Astrocyte (in vitro differentiated cells and primary cell): ENCODE measurements at regions not wholly inside any gene's neighbourhood (a gene's known extent, or its start where the extent isn't known, plus 50 kb on each side); places are given as distances from the start of the nearest gene placed in this dataset.

Experiments
- DNase-seq: peaks from one replicate; pipeline ENCODE4 v3.0.0-alpha.2; 2010; ENCODE audit warnings: low read depth
- FAIRE-seq: peaks from 2 replicates; lab custom pipeline; 2011; peaks lifted over from hg19 to GRCh38; lab: Jason Lieb, UNC
- H2AFZ ChIP-seq: 2 replicates; pipeline ENCODE4 v1.6.0; 2012; ENCODE audit warnings: low read depth, low read length, inconsistent platforms
- H3K27ac ChIP-seq: 2 replicates; pipeline ENCODE4 v1.5.1; 2011; ENCODE audit warnings: low read depth, low read length, inconsistent platforms
- H3K27me3 ChIP-seq: 2 replicates; pipeline ENCODE4 v1.6.0; 2011; ENCODE audit warnings: low read length, inconsistent platforms; ENCODE audit not compliant: insufficient read depth
- H3K36me3 ChIP-seq: 2 replicates; pipeline ENCODE4 v1.5.1; 2011; ENCODE audit warnings: low read length, inconsistent platforms; ENCODE audit not compliant: insufficient read depth
- H3K4me1 ChIP-seq: 2 replicates; pipeline ENCODE4 v1.5.1; 2011; ENCODE audit warnings: low read length, inconsistent platforms; ENCODE audit not compliant: insufficient read depth
- H3K4me2 ChIP-seq: 2 replicates; pipeline ENCODE4 v1.6.0; 2012; ENCODE audit warnings: low read length, inconsistent platforms
- H3K4me3 ChIP-seq: 2 replicates; pipeline ENCODE4 v1.5.1; 2011; ENCODE audit warnings: low read depth, mild to moderate bottlenecking, low read length, inconsistent platforms; ENCODE audit not compliant: insufficient read depth
- H3K79me2 ChIP-seq: 2 replicates; pipeline ENCODE4 v1.6.0; 2012; ENCODE audit warnings: mild to moderate bottlenecking, low read length, inconsistent platforms; ENCODE audit not compliant: insufficient read depth
- H3K9ac ChIP-seq: 2 replicates; pipeline ENCODE4 v1.6.0; 2012; ENCODE audit warnings: mild to moderate bottlenecking, low read length, inconsistent platforms
- H3K9me3 ChIP-seq: 2 replicates; pipeline ENCODE4 v1.5.1; 2012; ENCODE audit warnings: low read depth, mild to moderate bottlenecking, low read length, inconsistent platforms; ENCODE audit not compliant: insufficient read depth
- H4K20me1 ChIP-seq: 2 replicates; pipeline ENCODE4 v1.6.0; 2012; ENCODE audit warnings: low read length, inconsistent platforms; ENCODE audit not compliant: insufficient read depth
- H3K27ac Mint-ChIP-seq: one replicate; pipeline ENCODE4 v1.8.0; 2021; ENCODE audit warnings: mild to moderate bottlenecking, mixed read lengths; ENCODE audit not compliant: unreplicated experiment
- H3K27me3 Mint-ChIP-seq: one replicate; pipeline ENCODE4 v1.8.0; 2021; ENCODE audit warnings: low read depth, mixed read lengths; ENCODE audit not compliant: unreplicated experiment
- H3K36me3 Mint-ChIP-seq: one replicate; pipeline ENCODE4 v1.8.0; 2021; ENCODE audit warnings: low read depth, mixed read lengths; ENCODE audit not compliant: unreplicated experiment
- H3K4me1 Mint-ChIP-seq: one replicate; pipeline ENCODE4 v1.8.0; 2021; ENCODE audit warnings: low read depth, mixed read lengths; ENCODE audit not compliant: unreplicated experiment
- H3K4me3 Mint-ChIP-seq: one replicate; pipeline ENCODE4 v1.8.0; 2021; ENCODE audit warnings: mild to moderate bottlenecking, moderate library complexity, mixed read lengths; ENCODE audit not compliant: unreplicated experiment
- H3K9me3 Mint-ChIP-seq: one replicate; pipeline ENCODE4 v1.8.0; 2021; ENCODE audit warnings: mild to moderate bottlenecking, mixed read lengths; ENCODE audit not compliant: unreplicated experiment
- EZH2 ChIP-seq: IDR thresholded peaks from 2 replicates; pipeline ENCODE4 v1.6.1; 2012; ENCODE audit warnings: mild to moderate bottlenecking, low read length, inconsistent platforms; ENCODE audit not compliant: insufficient read depth
- TF ChIP-seq, protein P1 (sequence below): IDR thresholded peaks from 2 replicates; pipeline ENCODE4 v1.5.1; 2011; ENCODE audit warnings: low read depth, mild to moderate bottlenecking, inconsistent platforms, low read length, moderate library complexity; ENCODE audit not compliant: insufficient read depth

DNA sequence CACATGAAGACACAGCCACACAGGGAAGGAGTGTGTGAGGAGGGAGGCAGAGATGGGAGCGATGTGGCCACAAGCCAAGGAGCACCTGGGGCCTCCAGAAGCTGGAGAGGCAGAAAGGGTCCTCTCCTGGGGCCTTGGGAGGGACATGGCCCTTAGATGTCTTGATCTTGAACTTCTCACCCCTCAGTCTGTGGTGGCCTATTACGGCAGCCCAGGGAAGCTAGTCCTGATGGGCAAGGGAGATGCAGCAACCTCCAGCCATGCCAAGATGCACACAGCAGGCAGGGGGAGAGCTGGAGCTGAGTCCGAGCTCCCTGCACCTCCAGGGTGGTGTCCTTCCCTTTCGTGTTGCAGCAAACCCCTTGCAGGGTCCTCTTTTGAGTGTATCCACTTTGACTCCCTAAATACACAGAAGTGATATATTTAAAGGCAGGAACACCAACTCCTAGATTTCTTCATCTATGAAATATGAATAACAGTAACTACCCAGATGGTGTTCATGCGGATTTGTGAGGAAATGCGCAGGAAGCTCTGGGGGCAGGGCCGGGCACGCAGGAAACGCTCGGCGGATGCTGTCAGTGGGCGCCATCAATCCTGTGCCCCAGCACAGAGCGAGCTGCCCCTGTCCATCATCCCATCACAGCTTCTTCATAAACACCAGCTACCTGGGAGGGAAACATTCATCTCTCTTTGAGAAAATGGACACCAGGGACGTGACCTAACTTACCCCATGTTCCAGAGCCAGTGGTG, 230.4 kb upstream of the MYT1L start:
- Mint-ChIP-seq H3K27me3 (peaks cover 34% of the 10 kb centered on the region), H3K9me3 (no peaks in the 10 kb centered on the region), H3K36me3 (no peaks in the 10 kb centered on the region), H3K4me1 (no peaks in the 10 kb centered on the region), H3K27ac (no peak overlapping the region), H3K4me3 (no peak overlapping the region)
- H3K79me2 ChIP-seq, result no peaks in the 10 kb centered on the region
- no peak overlapping the region for H2AFZ ChIP-seq
- FAIRE-seq (no peak), DNase-seq (no peak)
- H3K4me2 ChIP-seq, result no peak overlapping the region
- H3K4me3 ChIP-seq, result no peak overlapping the region
- no peak for TF ChIP-seq EZH2
- TF ChIP-seq, protein P1, sequence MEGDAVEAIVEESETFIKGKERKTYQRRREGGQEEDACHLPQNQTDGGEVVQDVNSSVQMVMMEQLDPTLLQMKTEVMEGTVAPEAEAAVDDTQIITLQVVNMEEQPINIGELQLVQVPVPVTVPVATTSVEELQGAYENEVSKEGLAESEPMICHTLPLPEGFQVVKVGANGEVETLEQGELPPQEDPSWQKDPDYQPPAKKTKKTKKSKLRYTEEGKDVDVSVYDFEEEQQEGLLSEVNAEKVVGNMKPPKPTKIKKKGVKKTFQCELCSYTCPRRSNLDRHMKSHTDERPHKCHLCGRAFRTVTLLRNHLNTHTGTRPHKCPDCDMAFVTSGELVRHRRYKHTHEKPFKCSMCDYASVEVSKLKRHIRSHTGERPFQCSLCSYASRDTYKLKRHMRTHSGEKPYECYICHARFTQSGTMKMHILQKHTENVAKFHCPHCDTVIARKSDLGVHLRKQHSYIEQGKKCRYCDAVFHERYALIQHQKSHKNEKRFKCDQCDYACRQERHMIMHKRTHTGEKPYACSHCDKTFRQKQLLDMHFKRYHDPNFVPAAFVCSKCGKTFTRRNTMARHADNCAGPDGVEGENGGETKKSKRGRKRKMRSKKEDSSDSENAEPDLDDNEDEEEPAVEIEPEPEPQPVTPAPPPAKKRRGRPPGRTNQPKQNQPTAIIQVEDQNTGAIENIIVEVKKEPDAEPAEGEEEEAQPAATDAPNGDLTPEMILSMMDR, result no peak
- H3K9me3 ChIP-seq, result no peaks in the 10 kb centered on the region
- no peaks in the 10 kb centered on the region for H4K20me1 ChIP-seq
- H3K9ac ChIP-seq, result no peak overlapping the region
- H3K4me1 ChIP-seq, result no peaks in the 10 kb centered on the region
- H3K27ac ChIP-seq, result no peak overlapping the region
- no peaks in the 10 kb centered on the region for H3K27me3 ChIP-seq
- H3K36me3 ChIP-seq, result no peaks in the 10 kb centered on the region

DNA sequence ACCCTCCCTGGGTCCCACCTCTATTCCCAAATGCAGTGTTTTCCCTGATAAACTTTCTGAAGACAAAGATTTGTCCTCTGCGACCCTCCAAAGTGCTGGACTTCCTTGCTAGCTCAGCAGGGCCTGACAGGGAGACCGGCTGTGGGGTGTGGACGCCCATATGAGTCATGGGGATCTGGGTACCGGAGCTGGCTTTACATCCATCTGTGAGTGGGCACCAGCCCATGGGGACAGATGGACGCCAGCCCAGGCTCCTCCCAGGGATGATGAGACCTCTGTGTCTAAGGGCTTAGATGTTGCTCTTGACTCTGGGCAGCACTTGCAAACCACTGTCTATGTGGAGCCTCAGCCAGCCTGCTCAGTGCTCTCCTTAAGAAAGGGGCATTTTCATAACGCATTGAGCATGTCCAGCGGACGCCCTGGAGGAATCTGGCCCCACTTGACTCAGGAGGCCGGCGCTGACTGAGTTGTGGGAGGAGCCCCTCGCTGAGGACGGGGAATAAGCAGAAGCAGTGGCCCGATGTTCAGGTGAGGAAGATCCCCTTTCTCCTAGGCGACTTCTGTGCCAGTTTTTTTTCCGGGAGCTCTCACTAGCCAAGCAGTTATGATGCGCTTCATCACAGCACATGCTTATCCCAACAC, 229.4 kb upstream of the MYT1L start:
- DNase-seq, result no peak
- Mint-ChIP-seq H3K4me3 (no peak overlapping the region), H3K9me3 (no peaks in the 10 kb centered on the region), H3K4me1 (no peaks in the 10 kb centered on the region), H3K36me3 (no peaks in the 10 kb centered on the region), H3K27me3 (peaks cover 32% of the 10 kb centered on the region), H3K27ac (no peak overlapping the region)
- no peak overlapping the region for H3K4me2 ChIP-seq
- no peaks in the 10 kb centered on the region for H3K9me3 ChIP-seq
- no peak overlapping the region for H2AFZ ChIP-seq
- no peaks in the 10 kb centered on the region for H3K27me3 ChIP-seq
- no peak overlapping the region for H3K27ac ChIP-seq
- no peaks in the 10 kb centered on the region for H4K20me1 ChIP-seq
- no peaks in the 10 kb centered on the region for H3K4me1 ChIP-seq
- no peak for TF ChIP-seq EZH2
- TF ChIP-seq, protein P1, result no peak
- H3K9ac ChIP-seq, result no peak overlapping the region
- no peak for FAIRE-seq
- no peaks in the 10 kb centered on the region for H3K79me2 ChIP-seq
- no peak overlapping the region for H3K4me3 ChIP-seq
- no peaks in the 10 kb centered on the region for H3K36me3 ChIP-seq

DNA sequence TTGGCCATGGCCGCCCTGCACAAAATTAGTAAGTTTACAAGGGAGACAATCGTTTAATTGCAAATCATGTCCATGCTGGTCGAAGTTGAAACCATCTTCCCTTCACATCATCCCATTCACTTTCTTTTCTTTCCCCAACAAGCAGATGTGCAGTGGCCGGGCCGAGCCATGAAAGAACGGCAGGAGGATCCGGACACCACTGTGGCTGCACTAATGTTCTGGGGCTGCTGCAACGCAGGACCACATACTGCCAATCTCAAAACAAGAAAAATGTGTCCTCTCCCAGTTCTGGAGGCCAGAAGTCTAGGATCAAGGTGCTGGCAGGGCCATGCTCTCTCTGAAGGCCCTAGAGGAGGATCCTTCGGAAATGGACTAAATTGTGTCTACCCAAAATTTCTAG, 227.4 kb upstream of the MYT1L start:
- Histone ChIP-seq H3K79me2 (no peaks in the 10 kb centered on the region), H3K9ac (no peak overlapping the region), H3K27me3 (no peaks in the 10 kb centered on the region), H3K9me3 (no peaks in the 10 kb centered on the region), H4K20me1 (no peaks in the 10 kb centered on the region), H3K4me1 (no peaks in the 10 kb centered on the region), H3K36me3 (no peaks in the 10 kb centered on the region), H2AFZ (no peak overlapping the region), H3K4me3 (no peak overlapping the region), H3K27ac (no peak overlapping the region), H3K4me2 (no peak overlapping the region)
- no peak for DNase-seq
- no peaks in the 10 kb centered on the region for H3K4me1 Mint-ChIP-seq
- no peaks in the 10 kb centered on the region for H3K36me3 Mint-ChIP-seq
- no peak overlapping the region for H3K4me3 Mint-ChIP-seq
- peaks cover 20% of the 10 kb centered on the region for H3K27me3 Mint-ChIP-seq
- H3K9me3 Mint-ChIP-seq, result no peaks in the 10 kb centered on the region
- TF ChIP-seq, protein P1, result no peak
- no peak for TF ChIP-seq EZH2
- no peak for FAIRE-seq
- no peak overlapping the region for H3K27ac Mint-ChIP-seq
